ENCODE measurements at regions not wholly inside any gene's neighbourhood (a gene's known extent, or its start where the extent isn't known, plus 50 kb on each side); places are given as distances from the start of the nearest gene placed in this dataset.

DNA sequence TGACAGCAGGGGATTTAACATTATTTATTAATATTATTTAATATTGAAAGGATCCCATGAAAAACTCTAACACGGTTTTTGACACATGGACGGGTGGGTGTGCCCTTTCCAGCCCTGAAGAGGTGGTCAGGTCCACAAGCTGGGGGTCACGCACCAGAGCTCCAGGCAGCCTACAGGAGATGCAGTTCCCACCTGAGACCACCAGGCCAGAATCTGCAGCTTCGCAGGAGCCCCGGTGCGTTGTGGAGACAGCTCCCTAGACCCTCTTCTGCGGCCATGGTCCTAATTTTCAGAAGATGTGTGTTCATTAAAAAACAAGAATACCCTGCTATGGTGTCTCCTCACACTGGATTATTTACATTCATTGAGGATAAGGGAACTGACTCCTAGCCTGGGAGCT, 331.1 kb downstream of the C16orf95 start:
- H3K4me1 Mint-ChIP-seq (ENCODE audit: low read depth) = peaks cover 3% of the 10 kb centered on the region
- DNase-seq (ENCODE audit: low spot score, unreplicated experiment) = no peak
- TF ChIP-seq, protein P1, sequence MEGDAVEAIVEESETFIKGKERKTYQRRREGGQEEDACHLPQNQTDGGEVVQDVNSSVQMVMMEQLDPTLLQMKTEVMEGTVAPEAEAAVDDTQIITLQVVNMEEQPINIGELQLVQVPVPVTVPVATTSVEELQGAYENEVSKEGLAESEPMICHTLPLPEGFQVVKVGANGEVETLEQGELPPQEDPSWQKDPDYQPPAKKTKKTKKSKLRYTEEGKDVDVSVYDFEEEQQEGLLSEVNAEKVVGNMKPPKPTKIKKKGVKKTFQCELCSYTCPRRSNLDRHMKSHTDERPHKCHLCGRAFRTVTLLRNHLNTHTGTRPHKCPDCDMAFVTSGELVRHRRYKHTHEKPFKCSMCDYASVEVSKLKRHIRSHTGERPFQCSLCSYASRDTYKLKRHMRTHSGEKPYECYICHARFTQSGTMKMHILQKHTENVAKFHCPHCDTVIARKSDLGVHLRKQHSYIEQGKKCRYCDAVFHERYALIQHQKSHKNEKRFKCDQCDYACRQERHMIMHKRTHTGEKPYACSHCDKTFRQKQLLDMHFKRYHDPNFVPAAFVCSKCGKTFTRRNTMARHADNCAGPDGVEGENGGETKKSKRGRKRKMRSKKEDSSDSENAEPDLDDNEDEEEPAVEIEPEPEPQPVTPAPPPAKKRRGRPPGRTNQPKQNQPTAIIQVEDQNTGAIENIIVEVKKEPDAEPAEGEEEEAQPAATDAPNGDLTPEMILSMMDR (IDR thresholded peaks at IDR 0.05; ENCODE audit: unreplicated experiment) = peak; percentile 16
- H3K9me3 Mint-ChIP-seq (ENCODE audit: low read depth) = no peaks in the 10 kb centered on the region
- H3K36me3 Mint-ChIP-seq (ENCODE audit: insufficient read depth) = no peaks in the 10 kb centered on the region
- no peak overlapping the region for H3K4me3 Mint-ChIP-seq (ENCODE audit: low read depth)
- H3K27ac Mint-ChIP-seq = no peak overlapping the region
- peaks cover 28% of the 10 kb centered on the region for H3K27me3 Mint-ChIP-seq

DNA sequence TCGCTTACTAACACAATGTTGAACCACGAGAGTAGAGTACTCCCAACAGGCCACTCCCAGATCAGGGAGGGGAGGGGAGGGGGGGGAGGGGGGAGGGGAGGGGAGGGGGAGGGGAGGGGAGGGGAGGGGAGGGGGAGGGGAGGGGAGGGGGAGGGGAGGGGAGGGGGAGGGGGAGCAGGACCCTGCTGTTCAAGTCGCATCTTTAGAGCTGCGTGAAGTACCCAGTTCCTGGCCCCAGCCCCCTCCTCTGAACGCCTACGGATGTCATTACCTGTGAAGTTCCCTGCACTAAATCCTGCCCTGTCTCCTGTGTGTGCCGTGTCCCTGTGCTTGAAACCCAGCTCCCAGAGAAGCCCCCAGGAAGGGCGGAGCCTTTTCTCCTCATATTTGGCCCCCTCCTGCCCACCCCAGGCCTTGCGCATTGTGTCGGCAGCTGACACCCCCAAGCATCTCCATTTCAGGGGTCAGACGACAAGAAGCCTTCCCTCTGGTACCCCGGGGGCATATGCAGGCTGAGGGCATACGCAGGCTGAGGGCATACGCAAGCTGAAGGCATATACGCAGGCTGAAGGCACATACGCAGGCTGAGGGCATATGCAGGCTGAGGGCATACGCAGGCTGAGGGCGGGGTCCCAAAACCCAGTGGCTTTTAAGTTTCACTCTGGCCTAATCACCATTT, 330.2 kb downstream of the C16orf95 start:
- Mint-ChIP-seq H3K27me3 (peaks cover 26% of the 10 kb centered on the region), H3K4me1 (ENCODE audit: low read depth) (peaks cover 8% of the 10 kb centered on the region), H3K4me3 (ENCODE audit: low read depth) (no peak overlapping the region), H3K36me3 (ENCODE audit: insufficient read depth) (no peaks in the 10 kb centered on the region), H3K9me3 (ENCODE audit: low read depth) (no peaks in the 10 kb centered on the region), H3K27ac (peak overlapping the region; percentile 77)
- DNase-seq (ENCODE audit: low spot score, unreplicated experiment) = no peak
- TF ChIP-seq, protein P1 (IDR thresholded peaks at IDR 0.05; ENCODE audit: unreplicated experiment) = no peak

DNA sequence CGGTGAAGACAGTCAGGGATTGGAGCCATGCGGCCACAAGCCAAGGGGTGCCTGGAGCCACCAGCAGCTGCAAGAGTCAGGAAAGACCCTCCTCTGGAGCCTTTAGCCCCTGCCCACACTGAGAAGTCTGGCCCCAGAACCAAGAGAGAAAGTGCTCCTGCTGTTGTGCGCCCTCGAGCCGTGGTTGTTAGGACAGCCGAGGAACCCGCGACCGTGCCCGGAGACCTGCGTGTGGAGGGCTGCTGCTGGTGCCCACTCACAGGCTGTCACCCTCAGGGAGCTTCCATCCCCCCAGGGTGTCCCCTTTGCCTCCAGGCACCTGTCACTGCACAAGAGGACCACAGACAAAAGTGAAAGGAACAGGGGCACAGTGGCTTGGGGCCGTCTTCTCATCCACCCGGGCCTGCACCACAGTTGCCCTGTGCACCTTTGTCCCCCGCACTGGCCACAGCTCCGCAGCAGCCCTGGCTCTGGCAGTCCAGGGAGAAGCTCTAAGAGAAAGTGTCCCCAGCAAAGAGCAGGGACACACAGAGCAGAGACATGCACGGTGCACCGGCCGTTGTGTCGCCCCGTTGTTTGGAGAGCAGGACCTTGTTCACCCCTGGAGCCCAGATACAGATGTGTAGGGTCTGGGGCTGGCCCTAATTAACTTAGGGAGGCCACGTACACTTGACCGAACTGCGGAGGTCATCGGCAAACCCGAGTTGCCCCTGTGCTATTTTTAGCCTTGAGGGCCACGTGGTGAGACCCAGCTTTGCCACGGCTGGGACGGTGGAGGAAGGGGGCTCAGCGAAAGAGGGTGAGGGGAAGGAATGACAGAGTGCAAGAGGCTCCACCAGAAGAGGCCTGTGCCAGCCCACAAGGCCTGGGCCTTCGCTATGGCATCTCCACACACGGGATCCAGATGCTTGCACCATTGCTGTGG, 329.2 kb downstream of the C16orf95 start:
- Mint-ChIP-seq H3K27me3 (peaks cover 27% of the 10 kb centered on the region), H3K4me3 (ENCODE audit: low read depth) (no peak overlapping the region), H3K4me1 (ENCODE audit: low read depth) (peaks cover 8% of the 10 kb centered on the region), H3K27ac (no peak overlapping the region), H3K9me3 (ENCODE audit: low read depth) (no peaks in the 10 kb centered on the region), H3K36me3 (ENCODE audit: insufficient read depth) (no peaks in the 10 kb centered on the region)
- TF ChIP-seq, protein P1 (IDR thresholded peaks at IDR 0.05; ENCODE audit: unreplicated experiment) = no peak
- DNase-seq (ENCODE audit: low spot score, unreplicated experiment) = no peak

DNA sequence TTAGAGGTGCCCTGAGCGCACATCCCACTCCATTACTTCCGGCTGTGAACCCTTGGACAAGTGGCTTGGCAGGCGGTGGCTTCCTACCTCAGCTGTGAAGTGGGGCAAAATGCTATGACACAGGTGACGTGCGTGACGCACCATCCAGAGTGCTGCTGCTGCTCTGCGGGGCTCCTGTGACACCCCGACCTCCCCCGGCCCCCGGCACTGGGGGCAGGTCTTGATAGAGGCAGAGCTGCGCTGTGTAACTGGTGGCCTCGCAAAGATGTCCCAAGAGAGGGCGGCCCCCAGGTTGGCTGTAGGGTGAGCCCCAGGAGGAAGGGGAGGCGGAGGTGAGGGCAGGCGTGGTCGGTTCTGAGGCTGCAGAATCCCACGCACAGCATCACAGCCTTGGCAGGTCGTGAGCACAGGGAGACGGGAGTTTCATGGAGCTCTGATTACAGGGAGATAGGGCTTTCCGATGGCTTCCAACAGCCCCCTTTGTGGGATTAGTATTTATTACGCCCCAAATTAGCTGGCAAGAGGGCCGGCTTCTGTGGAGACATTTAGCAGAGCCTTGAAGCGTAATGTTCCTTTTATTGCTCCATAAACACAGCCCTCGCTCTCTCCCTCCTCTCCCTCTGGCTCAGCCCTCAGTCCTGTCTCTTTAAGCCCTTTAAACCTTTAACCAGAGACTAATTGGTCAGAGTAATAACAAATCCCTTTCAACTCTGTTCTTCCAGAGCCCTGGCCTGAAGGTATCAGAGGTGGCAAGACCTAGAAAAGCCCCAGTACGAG, 328.1 kb downstream of the C16orf95 start:
- no peaks in the 10 kb centered on the region for H3K9me3 Mint-ChIP-seq (ENCODE audit: low read depth)
- peaks cover 8% of the 10 kb centered on the region for H3K4me1 Mint-ChIP-seq (ENCODE audit: low read depth)
- peaks cover 29% of the 10 kb centered on the region for H3K27me3 Mint-ChIP-seq
- no peak overlapping the region for H3K4me3 Mint-ChIP-seq (ENCODE audit: low read depth)
- TF ChIP-seq, protein P1 (IDR thresholded peaks at IDR 0.05; ENCODE audit: unreplicated experiment) = no peak
- peak overlapping the region; percentile 21 for H3K27ac Mint-ChIP-seq
- H3K36me3 Mint-ChIP-seq (ENCODE audit: insufficient read depth) = no peaks in the 10 kb centered on the region
- no peak for DNase-seq (ENCODE audit: low spot score, unreplicated experiment)

DNA sequence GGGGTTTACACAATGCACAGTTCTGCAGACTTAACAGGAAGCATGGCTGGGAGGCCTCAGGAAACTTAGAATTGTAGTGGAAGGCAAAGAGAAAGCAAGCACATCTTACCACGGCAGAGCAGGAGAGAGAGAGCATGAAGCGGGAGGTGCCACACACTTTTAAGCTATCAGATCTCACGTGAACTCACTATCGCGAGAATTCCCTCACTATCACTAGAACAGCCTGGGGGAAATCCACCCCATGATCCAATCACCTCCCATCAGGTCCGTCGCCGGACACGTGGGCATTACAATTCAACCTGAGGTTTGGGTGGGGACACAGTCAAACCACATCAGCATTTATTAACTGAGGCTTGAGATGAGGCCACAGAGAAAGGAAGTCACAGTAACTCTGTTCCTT, 326.7 kb downstream of the C16orf95 start:
- H3K4me1 Mint-ChIP-seq (ENCODE audit: low read depth) = peaks cover 14% of the 10 kb centered on the region

More for the DNA sequence above, 326.7 kb downstream of the C16orf95 start:
- Mint-ChIP-seq H3K27ac (no peak overlapping the region), H3K36me3 (ENCODE audit: insufficient read depth) (no peaks in the 10 kb centered on the region), H3K9me3 (ENCODE audit: low read depth) (no peaks in the 10 kb centered on the region), H3K27me3 (peaks cover 37% of the 10 kb centered on the region), H3K4me3 (ENCODE audit: low read depth) (no peak overlapping the region)
- DNase-seq (ENCODE audit: low spot score, unreplicated experiment) = no peak
- TF ChIP-seq, protein P1 (IDR thresholded peaks at IDR 0.05; ENCODE audit: unreplicated experiment) = no peak
